Fibroblast of mammary gland (primary cell): ENCODE measurements at regions not wholly inside any gene's neighbourhood (a gene's known extent, or its start where the extent isn't known, plus 50 kb on each side); places are given as distances from the start of the nearest gene placed in this dataset.
"Not testable (repeated sequence)": the region's sequence is repeated elsewhere in the genome, so short reads cannot be mapped to it uniquely, and the experiment has no call there.

ENCODE experiments used
- DNase-seq: peaks from one replicate; pipeline ENCODE4 v3.0.0-alpha.2; 2010; ENCODE audit warnings: low read depth
- H3K4me3 ChIP-seq: 2 replicates; pipeline ENCODE4 v1.5.1; 2011; ENCODE audit warnings: low read depth, mild to moderate bottlenecking, low read length, moderate library complexity; ENCODE audit not compliant: control insufficient read depth
- CTCF ChIP-seq: conservative IDR thresholded peaks from 2 replicates; pipeline ENCODE4 v1.5.1; 2011; ENCODE audit warnings: low read depth, low read length, inconsistent platforms; ENCODE audit not compliant: control insufficient read depth, insufficient read depth

DNA sequence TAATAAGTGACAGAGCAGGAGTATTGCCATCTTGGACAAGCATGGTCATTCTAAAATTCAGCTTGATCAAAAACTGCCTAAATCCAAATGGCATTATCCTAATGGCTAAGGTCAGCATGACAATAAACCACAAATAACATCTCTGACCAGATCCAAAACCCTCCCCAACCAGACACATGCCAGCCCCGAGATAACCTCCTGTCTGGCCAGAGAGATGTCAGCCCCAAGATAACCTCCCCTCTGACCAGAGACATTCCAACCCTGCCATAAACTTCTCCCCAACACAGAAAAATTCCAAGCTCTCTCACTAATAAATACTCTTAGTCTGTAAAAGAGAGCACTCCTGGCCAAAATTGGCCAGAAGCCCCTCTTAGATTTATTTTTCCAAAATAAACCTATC lies 470.5 kb upstream of the UBE2E2 start:
- no peak for DNase-seq
- no peak for TF ChIP-seq CTCF

GRCh38 chr3:22734207-22734606 lies 468.9 kb upstream of the UBE2E2 start:
- no peak for TF ChIP-seq CTCF
- H3K4me3 ChIP-seq: no peak overlapping the region
- no peak for DNase-seq

More for the DNA sequence above, 470.5 kb upstream of the UBE2E2 start:
- no peak overlapping the region for H3K4me3 ChIP-seq

- no peak for TF ChIP-seq CTCF
- peak; percentile 14 for DNase-seq
- no peak overlapping the region for H3K4me3 ChIP-seq
Measured at GRCh38 chr3:22734756-22735155, 468.4 kb upstream of the UBE2E2 start.

- no peak for DNase-seq
- no peak overlapping the region for H3K4me3 ChIP-seq
- no peak for TF ChIP-seq CTCF
Measured at GRCh38 chr3:22735373-22735772, 467.8 kb upstream of the UBE2E2 start.

GRCh38 chr3:22743386-22743785 lies 459.7 kb upstream of the UBE2E2 start:
- H3K4me3 ChIP-seq, DNase-seq: not testable (repeated sequence)

DNA sequence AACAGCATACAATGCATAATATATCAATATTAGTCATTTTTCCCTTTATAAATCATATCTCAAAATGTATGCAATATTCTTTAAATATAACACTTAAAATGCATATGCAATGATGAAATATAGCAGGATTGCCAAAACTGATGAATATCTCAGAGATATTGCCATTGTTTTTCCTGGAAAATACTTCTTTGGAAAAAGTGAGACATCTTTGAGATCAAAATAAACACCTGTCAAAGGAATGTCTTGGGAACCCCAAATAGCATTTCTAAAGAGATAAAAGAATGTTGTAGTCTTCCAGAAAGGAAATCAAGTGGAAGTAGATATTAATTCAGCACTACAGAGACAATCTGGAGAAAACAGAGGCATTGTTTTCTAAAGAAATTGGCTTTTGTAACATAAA lies 457.8 kb upstream of the UBE2E2 start:
- TF ChIP-seq CTCF: no peak
- no peak for DNase-seq

GRCh38 chr3:22746221-22746620 lies 456.9 kb upstream of the UBE2E2 start:
- no peak overlapping the region for H3K4me3 ChIP-seq
- TF ChIP-seq CTCF: no peak
- DNase-seq: no peak

More for the DNA sequence above, 457.8 kb upstream of the UBE2E2 start:
- H3K4me3 ChIP-seq: no peak overlapping the region
